Glutamatergic neuron (in vitro differentiated cells): ENCODE measurements at regions not wholly inside any gene's neighbourhood (a gene's known extent, or its start where the extent isn't known, plus 50 kb on each side); places are given as distances from the start of the nearest gene placed in this dataset.

Experiments used
- DNase-seq: peaks from one replicate; pipeline ENCODE4 v3.0.0; 2022
- H3K27ac Mint-ChIP-seq: one replicate; pipeline ENCODE4 v1.8.0; 2020; ENCODE audit warnings: mild to moderate bottlenecking, mixed read lengths, inconsistent platforms; ENCODE audit not compliant: unreplicated experiment
- H3K27me3 Mint-ChIP-seq: one replicate; pipeline ENCODE4 v1.8.0; 2020; ENCODE audit warnings: mild to moderate bottlenecking, moderate library complexity, mixed read lengths, inconsistent platforms; ENCODE audit not compliant: unreplicated experiment
- H3K36me3 Mint-ChIP-seq: one replicate; pipeline ENCODE4 v1.8.0; 2020; ENCODE audit warnings: mild to moderate bottlenecking, mixed read lengths, inconsistent platforms; ENCODE audit not compliant: unreplicated experiment
- H3K4me1 Mint-ChIP-seq: one replicate; pipeline ENCODE4 v1.8.0; 2020; ENCODE audit warnings: mild to moderate bottlenecking, low read depth, mixed read lengths, inconsistent platforms; ENCODE audit not compliant: unreplicated experiment
- H3K4me3 Mint-ChIP-seq: one replicate; pipeline ENCODE4 v1.8.0; 2020; ENCODE audit warnings: mild to moderate bottlenecking, mixed read lengths, inconsistent platforms; ENCODE audit not compliant: unreplicated experiment
- H3K9me3 Mint-ChIP-seq: one replicate; pipeline ENCODE4 v1.8.0; 2020; ENCODE audit warnings: mild to moderate bottlenecking, moderate library complexity, mixed read lengths, inconsistent platforms; ENCODE audit not compliant: unreplicated experiment
- CTCF ChIP-seq: fragments of 200-600 bp; sonication (generic); IDR thresholded peaks from one replicate; pipeline ENCODE4 v1.5.0; 2021; ENCODE audit not compliant: partially characterized antibody, unreplicated experiment

DNA sequence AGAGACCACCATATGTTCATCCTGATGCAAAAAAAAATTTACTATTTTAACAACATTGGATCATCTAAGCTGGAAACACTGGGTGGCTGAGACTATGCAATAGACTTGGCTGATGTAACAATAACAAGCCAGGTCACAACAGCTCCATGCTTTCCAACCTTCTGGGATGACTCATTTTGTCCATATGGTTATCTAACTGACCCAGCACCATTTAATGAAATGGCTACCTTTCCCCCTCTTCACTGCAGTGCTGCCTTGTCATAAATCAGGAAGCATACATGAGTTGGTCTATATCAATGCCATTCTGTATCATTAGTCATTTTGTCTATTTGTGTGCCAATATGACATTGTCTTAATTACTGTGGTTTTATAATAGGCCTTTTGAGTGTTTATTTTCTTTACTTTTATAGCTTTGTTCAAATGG is 217.6 kb upstream of the KCNJ16 start:
- no peak overlapping the region for H3K4me3 Mint-ChIP-seq
- H3K9me3 Mint-ChIP-seq = no peaks in the 10 kb centered on the region
- H3K27me3 Mint-ChIP-seq = no peaks in the 10 kb centered on the region
- no peaks in the 10 kb centered on the region for H3K4me1 Mint-ChIP-seq
- TF ChIP-seq CTCF = no peak
- H3K27ac Mint-ChIP-seq = no peak overlapping the region
- no peak for DNase-seq
- H3K36me3 Mint-ChIP-seq = peaks cover 4% of the 10 kb centered on the region

DNA sequence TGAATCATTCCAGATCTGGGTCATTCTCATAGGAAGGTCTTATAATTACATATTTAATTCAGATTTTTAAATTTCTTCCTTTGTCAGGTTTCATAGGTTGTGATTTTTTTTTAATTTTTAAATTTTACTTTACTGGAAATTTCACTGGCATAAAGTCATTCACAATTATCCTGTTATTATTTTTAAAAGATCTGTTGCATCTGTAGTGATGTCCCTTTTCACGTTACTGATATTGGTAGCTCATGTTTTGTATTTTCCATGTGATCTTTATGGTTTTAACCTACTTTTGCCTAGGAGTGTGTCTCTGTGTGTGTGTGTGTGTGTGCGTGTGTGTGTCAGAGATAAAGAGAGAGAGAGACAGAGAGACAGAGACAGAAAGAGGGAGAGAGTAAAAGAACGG is 216.6 kb upstream of the KCNJ16 start:
- Mint-ChIP-seq H3K4me1 (no peaks in the 10 kb centered on the region), H3K27me3 (no peaks in the 10 kb centered on the region), H3K9me3 (no peaks in the 10 kb centered on the region), H3K4me3 (no peak overlapping the region), H3K27ac (no peak overlapping the region), H3K36me3 (peaks cover 4% of the 10 kb centered on the region)
- no peak for DNase-seq
- no peak for TF ChIP-seq CTCF

- Mint-ChIP-seq H3K27me3 (no peaks in the 10 kb centered on the region), H3K4me1 (no peaks in the 10 kb centered on the region), H3K36me3 (peaks cover 4% of the 10 kb centered on the region), H3K4me3 (no peak overlapping the region), H3K9me3 (no peaks in the 10 kb centered on the region), H3K27ac (no peak overlapping the region)
- no peak for DNase-seq
- TF ChIP-seq CTCF = no peak
Measured at GRCh38 chr17:69860142-69860680, 214.8 kb upstream of the KCNJ16 start.

DNA sequence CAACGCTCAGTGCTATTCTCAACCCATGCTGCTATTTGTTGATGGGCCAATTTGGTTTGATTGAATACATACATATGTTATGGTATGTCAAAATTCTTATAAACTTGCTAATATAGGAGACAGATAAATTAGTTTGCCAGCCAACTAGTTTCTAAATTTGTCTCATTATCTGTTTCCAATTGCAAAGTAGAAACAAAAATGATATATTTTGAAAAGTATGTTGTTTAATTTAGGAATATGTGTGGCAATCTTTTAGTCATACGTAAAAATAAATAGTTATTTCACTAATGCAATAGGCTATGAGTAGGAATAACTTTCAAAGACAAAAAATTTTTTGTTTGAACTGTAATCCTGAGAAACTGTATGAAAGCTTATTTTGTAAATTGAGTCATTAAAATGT is 210.6 kb upstream of the KCNJ16 start:
- no peak for DNase-seq
- Mint-ChIP-seq H3K4me3 (no peak overlapping the region), H3K4me1 (no peaks in the 10 kb centered on the region), H3K27me3 (peaks cover 3% of the 10 kb centered on the region), H3K36me3 (no peaks in the 10 kb centered on the region), H3K27ac (no peak overlapping the region), H3K9me3 (no peaks in the 10 kb centered on the region)
- no peak for TF ChIP-seq CTCF

GRCh38 chr17:69869667-69870066 is 205.4 kb upstream of the KCNJ16 start:
- Mint-ChIP-seq H3K4me3 (no peak overlapping the region), H3K9me3 (no peaks in the 10 kb centered on the region), H3K27ac (no peak overlapping the region), H3K4me1 (no peaks in the 10 kb centered on the region), H3K36me3 (no peaks in the 10 kb centered on the region), H3K27me3 (peaks cover 3% of the 10 kb centered on the region)
- no peak for DNase-seq
- no peak for TF ChIP-seq CTCF
